Urinary bladder (tissue), 3 donors: ENCODE measurements at regions not wholly inside any gene's neighbourhood (a gene's known extent, or its start where the extent isn't known, plus 50 kb on each side); places are given as distances from the start of the nearest gene placed in this dataset.
A peak's percentile ranks its signal among the peaks of the same experiment; 100 is the strongest.

ENCODE experiments used
- DNase-seq: peaks from one replicate; pipeline ENCODE4 v3.0.0-alpha.2; 2015; ENCODE audit errors: extremely low spot score
- H3K27ac ChIP-seq: one replicate; pipeline ENCODE4 v1.5.1; 2013; ENCODE audit warnings: low read depth, mild to moderate bottlenecking, moderate library complexity
- H3K36me3 ChIP-seq: one replicate; pipeline ENCODE4 v1.6.1; 2013; ENCODE audit warnings: mild to moderate bottlenecking, moderate library complexity; ENCODE audit not compliant: insufficient read depth
- H3K4me1 ChIP-seq: one replicate; pipeline ENCODE4 v1.6.1; 2013; ENCODE audit warnings: mild to moderate bottlenecking, moderate library complexity; ENCODE audit not compliant: insufficient read depth
- H3K4me3 ChIP-seq: one replicate; pipeline ENCODE4 v1.5.1; 2013; ENCODE audit warnings: low read depth, low read length
- WGBS: extraction: QIAGEN DNeasy Blood & Tissue Kit; methylation state at CpG from one replicate; pipeline ENCODE4 v1.1.7; 2013; 5-methylcytosine and 5-hydroxymethylcytosine counted together
- donor health status: healthy with polysubstance abuse.
- donor health status: healthy.

- H3K4me3 ChIP-seq, result no peak overlapping the region
- DNase-seq, result peak; percentile 32
- no peaks in the 10 kb centered on the region for H3K4me1 ChIP-seq
- no peaks in the 10 kb centered on the region for H3K36me3 ChIP-seq
- no peak overlapping the region for H3K27ac ChIP-seq
- 18% methylated on average over 13 of the region's 13 CpGs for WGBS
Measured at GRCh38 chr5:62143268-62144229, 162.5 kb upstream of the KIF2A start.

GRCh38 chr5:62144401-62145022 lies 161.5 kb upstream of the KIF2A start:
- Histone ChIP-seq H3K4me3 (no peak overlapping the region), H3K4me1 (no peaks in the 10 kb centered on the region), H3K27ac (no peak overlapping the region), H3K36me3 (no peaks in the 10 kb centered on the region)
- WGBS, result 70% methylated on average over 5 of the region's 5 CpGs
- no peak for DNase-seq

GRCh38 chr5:62149879-62150278 lies 156.1 kb upstream of the KIF2A start:
- no peaks in the 10 kb centered on the region for H3K36me3 ChIP-seq
- 78% methylated on average over 4 of the region's 4 CpGs for WGBS
- DNase-seq, result no peak
- H3K27ac ChIP-seq, result no peak overlapping the region
- H3K4me3 ChIP-seq, result no peak overlapping the region
- H3K4me1 ChIP-seq, result no peaks in the 10 kb centered on the region

- Histone ChIP-seq H3K4me3 (no peak overlapping the region), H3K27ac (no peak overlapping the region), H3K4me1 (no peaks in the 10 kb centered on the region), H3K36me3 (no peaks in the 10 kb centered on the region)
- WGBS, result 51% methylated on average over 4 of the region's 4 CpGs
- DNase-seq, result no peak
Measured at GRCh38 chr5:62152394-62153087, 153.5 kb upstream of the KIF2A start.

GRCh38 chr5:62154758-62155157 lies 151.2 kb upstream of the KIF2A start:
- H3K4me1 ChIP-seq, result no peaks in the 10 kb centered on the region
- no peak overlapping the region for H3K4me3 ChIP-seq
- DNase-seq, result no peak

GRCh38 chr5:62155988-62156387 lies 150.0 kb upstream of the KIF2A start:
- WGBS, result 79% methylated on average over 3 of the region's 3 CpGs
- Histone ChIP-seq H3K4me1 (no peaks in the 10 kb centered on the region), H3K4me3 (no peak overlapping the region), H3K27ac (no peak overlapping the region), H3K36me3 (no peaks in the 10 kb centered on the region)
- DNase-seq, result no peak

More at GRCh38 chr5:62154758-62155157, 151.2 kb upstream of the KIF2A start:
- Histone ChIP-seq H3K27ac (no peak overlapping the region), H3K36me3 (no peaks in the 10 kb centered on the region)

GRCh38 chr5:62167561-62168057 lies 138.4 kb upstream of the KIF2A start:
- no peaks in the 10 kb centered on the region for H3K36me3 ChIP-seq
- H3K27ac ChIP-seq, result no peak overlapping the region
- WGBS, result 77% methylated on average over 3 of the region's 3 CpGs
- no peaks in the 10 kb centered on the region for H3K4me1 ChIP-seq
- DNase-seq, result peak; percentile 36
- H3K4me3 ChIP-seq, result no peak overlapping the region

GRCh38 chr5:62168506-62169281 lies 137.3 kb upstream of the KIF2A start:
- Histone ChIP-seq H3K27ac (no peak overlapping the region), H3K4me3 (no peak overlapping the region), H3K36me3 (no peaks in the 10 kb centered on the region), H3K4me1 (no peaks in the 10 kb centered on the region)
- no peak for DNase-seq
- 74% methylated on average over 7 of the region's 7 CpGs for WGBS

- 74% methylated on average over 5 of the region's 5 CpGs for WGBS
- no peak for DNase-seq
- Histone ChIP-seq H3K36me3 (peaks cover 1% of the 10 kb centered on the region), H3K4me3 (no peak overlapping the region), H3K4me1 (no peaks in the 10 kb centered on the region), H3K27ac (no peak overlapping the region)
Measured at GRCh38 chr5:62178258-62178657, 127.7 kb upstream of the KIF2A start.

GRCh38 chr5:62182802-62183201 lies 123.2 kb upstream of the KIF2A start:
- Histone ChIP-seq H3K4me3 (no peak overlapping the region), H3K4me1 (no peaks in the 10 kb centered on the region), H3K36me3 (no peaks in the 10 kb centered on the region), H3K27ac (no peak overlapping the region)
- DNase-seq, result no peak
- 78% methylated on average over 1 of the region's 1 CpG for WGBS

GRCh38 chr5:62183727-62184126 lies 122.3 kb upstream of the KIF2A start:
- H3K36me3 ChIP-seq, result no peaks in the 10 kb centered on the region
- no peak overlapping the region for H3K4me3 ChIP-seq
- no peaks in the 10 kb centered on the region for H3K4me1 ChIP-seq
- DNase-seq, result no peak
- WGBS, result 97% methylated on average over 1 of the region's 1 CpG
- H3K27ac ChIP-seq, result no peak overlapping the region

GRCh38 chr5:62184444-62184843 lies 121.6 kb upstream of the KIF2A start:
- Histone ChIP-seq H3K4me3 (no peak overlapping the region), H3K36me3 (no peaks in the 10 kb centered on the region), H3K27ac (no peak overlapping the region), H3K4me1 (no peaks in the 10 kb centered on the region)
- no peak for DNase-seq
- 73% methylated on average over 1 of the region's 1 CpG for WGBS

GRCh38 chr5:62190173-62190572 lies 115.8 kb upstream of the KIF2A start:
- H3K4me1 ChIP-seq, result no peaks in the 10 kb centered on the region
- no peaks in the 10 kb centered on the region for H3K36me3 ChIP-seq
- no peak overlapping the region for H3K4me3 ChIP-seq
- WGBS, result 73% methylated on average over 2 of the region's 2 CpGs
- DNase-seq, result no peak
- H3K27ac ChIP-seq, result no peak overlapping the region
